ENCODE measurements at regions not wholly inside any gene's neighbourhood (a gene's known extent, or its start where the extent isn't known, plus 50 kb on each side); places are given as distances from the start of the nearest gene placed in this dataset.

DNA sequence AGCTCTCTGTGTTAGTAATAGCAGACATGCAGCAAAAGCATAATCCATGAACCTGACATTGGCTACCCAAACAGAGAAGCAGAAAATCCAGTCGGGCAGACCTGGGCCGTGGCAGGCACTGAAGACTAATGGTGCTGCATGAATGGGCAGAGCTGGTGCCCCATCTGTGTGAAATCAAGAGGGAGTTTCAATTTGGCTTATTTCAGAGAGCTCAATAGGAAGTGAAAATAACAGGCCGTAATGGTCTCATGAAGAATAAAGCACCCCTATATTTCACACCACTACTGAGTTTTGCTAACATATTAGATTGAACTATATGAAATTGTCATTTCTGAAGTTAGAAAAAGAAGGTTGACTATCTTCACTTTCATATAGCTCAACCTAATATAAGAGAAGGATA lies 149.7 kb downstream of the ENC1 start:
- no TSS peak for BruUV-seq (replicated peaks)
- WGBS (ENCODE audit: insufficient coverage, insufficient replicate concordance, low lambda C conversion rate, missing lambda C conversion rate) = 2% methylated on average over 3 of the region's 3 CpGs
- H3K27ac ChIP-seq (ENCODE audit: control insufficient read depth, insufficient read depth) = peak overlapping the region; percentile 85
- no peaks in the 10 kb centered on the region; the same call in 2 of the 3 replicates for H3K9me3 ChIP-seq (replicated peaks; ENCODE audit: control insufficient read depth, insufficient read depth, low read length)
- H4K20me1 ChIP-seq (ENCODE audit: control insufficient read depth, insufficient read depth) = no peaks in the 10 kb centered on the region
- peaks cover 26% of the 10 kb centered on the region for H3K4me1 ChIP-seq (ENCODE audit: control insufficient read depth, insufficient read depth, low read length)
- in situ Hi-C loops (cut with MboI) (loop anchor here (5.0 kb wide), 1 partner anchor 146 kb away; no protein-coding TSS in a partner anchor), intact Hi-C loops (cut with micrococcal nuclease; ENCODE audit: unreplicated experiment) (loop anchor here (2.0 to 10.0 kb wide), 4 partner anchors 88 to 166 kb away; no protein-coding TSS in a partner anchor)
- ATAC-seq (peak; percentile 98), DNase-seq (ENCODE audit: low read depth, low spot score) (peak; percentile 88), FAIRE-seq (peak; percentile 97)
- peak overlapping the region; percentile 9; the same call in 1 of the 2 replicates for H2AFZ ChIP-seq (ENCODE audit: control insufficient read depth, low read depth, low read length)
- H3K36me3 ChIP-seq (ENCODE audit: control insufficient read depth in 2 of 2, insufficient read depth in 2 of 2, low read length in 1 of 2) = no peaks in the 10 kb centered on the region
- ChIA-PET POLR2A (interaction anchor here (0.6 to 2.4 kb wide), 7 partner anchors 29 to 812 kb away, joined by 3 to 16 read pairs (median 3); partner anchors contain the start of gene ENC1), CTCF (interaction anchor here (0.7 to 2.3 kb wide), 7 partner anchors 11 to 175 kb away, joined by 3 to 18 read pairs (median 3); partner anchors contain the start of gene ENC1), SMC1A (ENCODE audit: uncharacterized antibody, unreplicated experiment) (interaction anchor here (0.6 to 4.4 kb wide), 26 partner anchors 9 to 591 kb away, joined by 3 to 40 read pairs (median 4); partner anchors contain the start of gene ENC1), RAD21 (ENCODE audit: unreplicated experiment) (interaction anchor here (0.7 to 2.8 kb wide), 23 partner anchors 9 to 167 kb away, joined by 3 to 24 read pairs (median 4); partner anchors contain the start of gene ENC1)
- H3K79me2 ChIP-seq (ENCODE audit: control insufficient read depth, insufficient read depth, low read length) = no peaks in the 10 kb centered on the region
- H3K9ac ChIP-seq (ENCODE audit: control insufficient read depth, insufficient read depth, low read length) = peak overlapping the region; percentile 36; the same call in 1 of the 2 replicates
- peak overlapping the region; percentile 69 for H3K4me2 ChIP-seq (ENCODE audit: control insufficient read depth, insufficient read depth)
- H3K27me3 ChIP-seq (replicated peaks in 1 of 2; ENCODE audit: control insufficient read depth in 2 of 2, insufficient read depth in 2 of 2, low read length in 1 of 2) = no peaks in the 10 kb centered on the region
- no peak overlapping the region for H3K4me3 ChIP-seq
- TF ChIP-seq NFIC (IDR thresholded peaks at IDR 0.05; ENCODE audit: low read depth, low read length) (peak; percentile 78), DPF2 (IDR thresholded peaks at IDR 0.05) (peak; percentile 83; the same call in 1 of the 2 replicates), TARDBP (IDR thresholded peaks at IDR 0.05; ENCODE audit: borderline replicate concordance) (no peak), CBX3 (IDR thresholded peaks at IDR 0.05; ENCODE audit: borderline replicate concordance, low read depth) (no peak), POU2F2 (IDR thresholded peaks at IDR 0.05; ENCODE audit: borderline replicate concordance, low read depth, low read length) (peak; percentile 46; the same call in 1 of the 3 replicates), HDAC2 (IDR thresholded peaks at IDR 0.05) (no peak), RUNX3 (IDR thresholded peaks at IDR 0.05; ENCODE audit: low read length) (peak; percentile 56), KLF5 (IDR thresholded peaks at IDR 0.05; ENCODE audit: partially characterized antibody) (no peak), IKZF2 (IDR thresholded peaks at IDR 0.05) (peak; percentile 53 to 80; a peak in 3 of 4 replicates), NRF1 (conservative IDR thresholded peaks at IDR 0.05; ENCODE audit: low read depth, low read length) (no peak), JUNB (IDR thresholded peaks at IDR 0.05) (peak; percentile 63; the same call in 1 of the 2 replicates)
- TF ChIP-seq, protein P1, sequence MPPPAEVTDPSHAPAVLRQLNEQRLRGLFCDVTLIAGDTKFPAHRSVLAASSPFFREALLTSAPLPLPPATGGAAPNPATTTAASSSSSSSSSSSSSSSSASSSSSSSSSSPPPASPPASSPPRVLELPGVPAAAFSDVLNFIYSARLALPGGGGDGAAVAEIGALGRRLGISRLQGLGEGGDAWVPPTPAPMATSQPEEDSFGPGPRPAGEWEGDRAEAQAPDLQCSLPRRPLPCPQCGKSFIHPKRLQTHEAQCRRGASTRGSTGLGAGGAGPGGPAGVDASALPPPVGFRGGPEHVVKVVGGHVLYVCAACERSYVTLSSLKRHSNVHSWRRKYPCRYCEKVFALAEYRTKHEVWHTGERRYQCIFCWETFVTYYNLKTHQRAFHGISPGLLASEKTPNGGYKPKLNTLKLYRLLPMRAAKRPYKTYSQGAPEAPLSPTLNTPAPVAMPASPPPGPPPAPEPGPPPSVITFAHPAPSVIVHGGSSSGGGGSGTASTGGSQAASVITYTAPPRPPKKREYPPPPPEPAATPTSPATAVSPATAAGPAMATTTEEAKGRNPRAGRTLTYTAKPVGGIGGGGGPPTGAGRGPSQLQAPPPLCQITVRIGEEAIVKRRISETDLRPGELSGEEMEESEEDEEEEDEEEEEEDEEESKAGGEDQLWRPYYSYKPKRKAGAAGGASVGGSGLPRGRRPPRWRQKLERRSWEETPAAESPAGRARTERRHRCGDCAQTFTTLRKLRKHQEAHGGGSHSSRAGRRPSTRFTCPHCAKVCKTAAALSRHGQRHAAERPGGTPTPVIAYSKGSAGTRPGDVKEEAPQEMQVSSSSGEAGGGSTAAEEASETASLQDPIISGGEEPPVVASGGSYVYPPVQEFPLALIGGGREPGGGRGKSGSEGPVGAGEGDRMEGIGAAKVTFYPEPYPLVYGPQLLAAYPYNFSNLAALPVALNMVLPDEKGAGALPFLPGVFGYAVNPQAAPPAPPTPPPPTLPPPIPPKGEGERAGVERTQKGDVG (CRISPR knock-in tag; IDR thresholded peaks at IDR 0.05) = no peak
- TF ChIP-seq, protein P2, sequence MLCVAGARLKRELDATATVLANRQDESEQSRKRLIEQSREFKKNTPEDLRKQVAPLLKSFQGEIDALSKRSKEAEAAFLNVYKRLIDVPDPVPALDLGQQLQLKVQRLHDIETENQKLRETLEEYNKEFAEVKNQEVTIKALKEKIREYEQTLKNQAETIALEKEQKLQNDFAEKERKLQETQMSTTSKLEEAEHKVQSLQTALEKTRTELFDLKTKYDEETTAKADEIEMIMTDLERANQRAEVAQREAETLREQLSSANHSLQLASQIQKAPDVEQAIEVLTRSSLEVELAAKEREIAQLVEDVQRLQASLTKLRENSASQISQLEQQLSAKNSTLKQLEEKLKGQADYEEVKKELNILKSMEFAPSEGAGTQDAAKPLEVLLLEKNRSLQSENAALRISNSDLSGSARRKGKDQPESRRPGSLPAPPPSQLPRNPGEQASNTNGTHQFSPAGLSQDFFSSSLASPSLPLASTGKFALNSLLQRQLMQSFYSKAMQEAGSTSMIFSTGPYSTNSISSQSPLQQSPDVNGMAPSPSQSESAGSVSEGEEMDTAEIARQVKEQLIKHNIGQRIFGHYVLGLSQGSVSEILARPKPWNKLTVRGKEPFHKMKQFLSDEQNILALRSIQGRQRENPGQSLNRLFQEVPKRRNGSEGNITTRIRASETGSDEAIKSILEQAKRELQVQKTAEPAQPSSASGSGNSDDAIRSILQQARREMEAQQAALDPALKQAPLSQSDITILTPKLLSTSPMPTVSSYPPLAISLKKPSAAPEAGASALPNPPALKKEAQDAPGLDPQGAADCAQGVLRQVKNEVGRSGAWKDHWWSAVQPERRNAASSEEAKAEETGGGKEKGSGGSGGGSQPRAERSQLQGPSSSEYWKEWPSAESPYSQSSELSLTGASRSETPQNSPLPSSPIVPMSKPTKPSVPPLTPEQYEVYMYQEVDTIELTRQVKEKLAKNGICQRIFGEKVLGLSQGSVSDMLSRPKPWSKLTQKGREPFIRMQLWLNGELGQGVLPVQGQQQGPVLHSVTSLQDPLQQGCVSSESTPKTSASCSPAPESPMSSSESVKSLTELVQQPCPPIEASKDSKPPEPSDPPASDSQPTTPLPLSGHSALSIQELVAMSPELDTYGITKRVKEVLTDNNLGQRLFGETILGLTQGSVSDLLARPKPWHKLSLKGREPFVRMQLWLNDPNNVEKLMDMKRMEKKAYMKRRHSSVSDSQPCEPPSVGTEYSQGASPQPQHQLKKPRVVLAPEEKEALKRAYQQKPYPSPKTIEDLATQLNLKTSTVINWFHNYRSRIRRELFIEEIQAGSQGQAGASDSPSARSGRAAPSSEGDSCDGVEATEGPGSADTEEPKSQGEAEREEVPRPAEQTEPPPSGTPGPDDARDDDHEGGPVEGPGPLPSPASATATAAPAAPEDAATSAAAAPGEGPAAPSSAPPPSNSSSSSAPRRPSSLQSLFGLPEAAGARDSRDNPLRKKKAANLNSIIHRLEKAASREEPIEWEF (IDR thresholded peaks at IDR 0.05; ENCODE audit: insufficient replicate concordance, low read depth, low read length) = peak; percentile 46
- TF ChIP-seq, protein P3, sequence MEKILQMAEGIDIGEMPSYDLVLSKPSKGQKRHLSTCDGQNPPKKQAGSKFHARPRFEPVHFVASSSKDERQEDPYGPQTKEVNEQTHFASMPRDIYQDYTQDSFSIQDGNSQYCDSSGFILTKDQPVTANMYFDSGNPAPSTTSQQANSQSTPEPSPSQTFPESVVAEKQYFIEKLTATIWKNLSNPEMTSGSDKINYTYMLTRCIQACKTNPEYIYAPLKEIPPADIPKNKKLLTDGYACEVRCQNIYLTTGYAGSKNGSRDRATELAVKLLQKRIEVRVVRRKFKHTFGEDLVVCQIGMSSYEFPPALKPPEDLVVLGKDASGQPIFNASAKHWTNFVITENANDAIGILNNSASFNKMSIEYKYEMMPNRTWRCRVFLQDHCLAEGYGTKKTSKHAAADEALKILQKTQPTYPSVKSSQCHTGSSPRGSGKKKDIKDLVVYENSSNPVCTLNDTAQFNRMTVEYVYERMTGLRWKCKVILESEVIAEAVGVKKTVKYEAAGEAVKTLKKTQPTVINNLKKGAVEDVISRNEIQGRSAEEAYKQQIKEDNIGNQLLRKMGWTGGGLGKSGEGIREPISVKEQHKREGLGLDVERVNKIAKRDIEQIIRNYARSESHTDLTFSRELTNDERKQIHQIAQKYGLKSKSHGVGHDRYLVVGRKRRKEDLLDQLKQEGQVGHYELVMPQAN (conservative IDR thresholded peaks at IDR 0.05) = no peak
